Naive B cell (primary cell): ENCODE measurements at regions not wholly inside any gene's neighbourhood (a gene's known extent, or its start where the extent isn't known, plus 50 kb on each side); places are given as distances from the start of the nearest gene placed in this dataset.
"Not testable (repeated sequence)": the region's sequence is repeated elsewhere in the genome, so short reads cannot be mapped to it uniquely, and the experiment has no call there.

Experiments
- ATAC-seq, 2 donors: fragments of 150-1000 bp; cut with Tn5 transposase; 2 replicates each; pipeline ENCODE4 v1.10.0; 2021; ENCODE audit warnings: low read depth in 2 of 2, mild to moderate bottlenecking in 2 of 2, moderate library complexity in 2 of 2
- DNase-seq: peaks from one replicate; pipeline ENCODE4 v3.0.0; 2022
- H3K27ac Mint-ChIP-seq, 6 donors: one replicate each; pipeline ENCODE4 v1.8.0; 2020 to 2022; ENCODE audit warnings: mild to moderate bottlenecking in 6 of 6, mixed read lengths in 6 of 6, moderate library complexity in 5 of 6, inconsistent platforms in 2 of 6
- H3K27me3 Mint-ChIP-seq, 3 donors: one replicate each; pipeline ENCODE4 v1.8.0; 2021 to 2022; ENCODE audit warnings: mixed read lengths in 3 of 3, mild to moderate bottlenecking in 1 of 3
- H3K36me3 Mint-ChIP-seq, 2 donors: one replicate each; pipeline ENCODE4 v1.8.0; 2020 to 2022; ENCODE audit warnings: mixed read lengths in 2 of 2, inconsistent platforms in 1 of 2, mild to moderate bottlenecking in 1 of 2
- H3K4me1 Mint-ChIP-seq, 3 donors: one replicate each; pipeline ENCODE4 v1.8.0; 2020 to 2022; ENCODE audit warnings: mixed read lengths in 3 of 3, inconsistent platforms in 1 of 3, mild to moderate bottlenecking in 1 of 3, moderate library complexity in 1 of 3
- H3K4me3 Mint-ChIP-seq, 8 donors: one replicate each; pipeline ENCODE4 v1.8.0; 2020 to 2022; ENCODE audit warnings: mild to moderate bottlenecking in 8 of 8, mixed read lengths in 8 of 8, moderate library complexity in 8 of 8, inconsistent platforms in 2 of 8
- H3K9me3 Mint-ChIP-seq, 7 donors: one replicate each; pipeline ENCODE4 v1.8.0; 2020 to 2022; ENCODE audit warnings: mixed read lengths in 7 of 7, mild to moderate bottlenecking in 5 of 7, inconsistent platforms in 2 of 7, moderate library complexity in 1 of 7

GRCh38 chr4:54593795-54594322 is 63.9 kb upstream of the KIT start:
- H3K4me3 Mint-ChIP-seq: no peak overlapping the region
- H3K9me3 Mint-ChIP-seq: peaks cover 0 to 4% (median 0%) of the 10 kb centered on the region in 7 donors
- no peaks in the 10 kb centered on the region for H3K36me3 Mint-ChIP-seq
- ATAC-seq (no peak), DNase-seq (no peak)
- peaks cover 0 to 9% (median 0%) of the 10 kb centered on the region in 3 donors for H3K27me3 Mint-ChIP-seq
- H3K27ac Mint-ChIP-seq: peak overlapping the region in 1 of 6 donors; percentile 61
- H3K4me1 Mint-ChIP-seq: no peaks in the 10 kb centered on the region

GRCh38 chr4:54596201-54596600 is 61.6 kb upstream of the KIT start:
- Mint-ChIP-seq H3K27me3 (peaks cover 0 to 9% (median 0%) of the 10 kb centered on the region in 3 donors), H3K27ac (no peak overlapping the region), H3K4me1 (no peaks in the 10 kb centered on the region), H3K4me3 (no peak overlapping the region), H3K36me3 (no peaks in the 10 kb centered on the region), H3K9me3 (peaks cover 0 to 4% (median 0%) of the 10 kb centered on the region in 7 donors)
- no peak for ATAC-seq
- no peak for DNase-seq

- not testable (repeated sequence) for ATAC-seq, H3K36me3 Mint-ChIP-seq, H3K9me3 Mint-ChIP-seq, H3K4me1 Mint-ChIP-seq, DNase-seq, H3K27me3 Mint-ChIP-seq, H3K27ac Mint-ChIP-seq, H3K4me3 Mint-ChIP-seq
Observed at GRCh38 chr4:54597678-54598077, 60.1 kb upstream of the KIT start.

DNA sequence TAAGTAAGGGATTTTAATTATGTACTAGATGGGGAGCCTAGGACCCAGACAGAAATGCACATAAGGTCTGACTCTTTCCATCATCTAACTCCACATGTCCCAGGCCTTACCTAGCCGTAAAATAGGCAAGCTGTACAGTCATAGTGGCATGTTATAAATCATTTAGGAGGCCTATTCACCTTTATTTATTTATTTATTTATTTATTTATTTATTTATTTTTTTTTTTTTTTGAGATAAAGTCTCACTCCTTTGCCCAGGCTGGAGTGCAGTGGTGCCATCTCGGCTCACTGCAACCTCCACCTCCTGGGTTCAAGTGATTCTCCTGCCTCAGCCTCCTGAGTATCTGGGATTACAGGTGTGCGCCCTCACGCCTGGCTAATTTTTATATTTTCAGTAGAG is 55.6 kb upstream of the KIT start:
- not testable (repeated sequence) for H3K9me3 Mint-ChIP-seq, ATAC-seq, H3K27me3 Mint-ChIP-seq, H3K4me1 Mint-ChIP-seq, H3K36me3 Mint-ChIP-seq, H3K27ac Mint-ChIP-seq, H3K4me3 Mint-ChIP-seq, DNase-seq

DNA sequence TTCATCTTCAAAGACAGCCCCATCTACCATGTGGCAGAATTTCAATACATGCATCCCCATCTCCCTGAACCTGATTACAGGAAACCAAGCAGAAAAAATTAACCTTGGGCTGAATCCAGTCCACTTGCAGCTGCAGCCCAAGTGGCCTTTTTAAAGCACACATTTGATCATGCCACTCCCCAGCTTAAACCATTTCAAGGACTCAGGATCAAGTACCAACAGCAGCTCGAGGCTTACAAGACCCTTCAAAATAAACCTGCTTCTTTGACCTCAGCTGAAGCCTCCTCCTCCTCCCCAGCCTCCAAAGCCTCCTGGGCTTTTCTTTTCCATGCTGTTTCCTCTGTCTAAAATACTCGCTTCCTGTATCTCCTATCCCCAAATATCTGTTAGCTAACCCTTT is 50.7 kb upstream of the KIT start:
- DNase-seq: no peak
- Mint-ChIP-seq H3K27ac (no peak overlapping the region), H3K4me3 (no peak overlapping the region), H3K4me1 (no peaks in the 10 kb centered on the region), H3K36me3 (no peaks in the 10 kb centered on the region), H3K27me3 (peaks cover 0 to 4% (median 4%) of the 10 kb centered on the region in 3 donors), H3K9me3 (peaks cover 0 to 4% (median 0%) of the 10 kb centered on the region in 7 donors)
- no peak for ATAC-seq

DNA sequence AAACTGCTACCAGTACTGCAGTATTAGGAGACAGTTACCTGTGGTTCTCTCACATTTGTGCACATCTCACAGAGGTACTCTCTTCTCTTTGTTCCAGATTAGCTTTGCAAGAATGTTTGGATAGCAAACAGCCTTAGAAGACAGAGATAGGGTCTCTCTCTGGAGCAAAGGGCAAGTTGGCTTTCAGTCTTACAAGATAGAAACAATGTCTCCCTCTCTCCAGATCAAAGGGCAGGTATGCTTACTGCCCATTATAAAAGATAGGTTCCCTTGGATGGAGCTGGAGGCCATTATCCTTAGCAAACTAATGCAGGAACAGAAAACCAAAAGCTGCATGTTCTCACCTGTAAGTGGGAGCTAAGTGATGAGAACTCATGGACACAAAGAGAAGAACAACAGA is 50.2 kb upstream of the KIT start:
- no peak overlapping the region for H3K27ac Mint-ChIP-seq
- peaks cover 0 to 6% (median 4%) of the 10 kb centered on the region in 3 donors for H3K27me3 Mint-ChIP-seq
- no peak overlapping the region for H3K4me3 Mint-ChIP-seq
- H3K4me1 Mint-ChIP-seq: no peaks in the 10 kb centered on the region
- H3K9me3 Mint-ChIP-seq: peaks cover 0 to 4% (median 0%) of the 10 kb centered on the region in 7 donors
- DNase-seq: no peak
- ATAC-seq: no peak
- H3K36me3 Mint-ChIP-seq: no peaks in the 10 kb centered on the region
